ENCODE measurements at regions not wholly inside any gene's neighbourhood (a gene's known extent, or its start where the extent isn't known, plus 50 kb on each side); places are given as distances from the start of the nearest gene placed in this dataset.

DNA sequence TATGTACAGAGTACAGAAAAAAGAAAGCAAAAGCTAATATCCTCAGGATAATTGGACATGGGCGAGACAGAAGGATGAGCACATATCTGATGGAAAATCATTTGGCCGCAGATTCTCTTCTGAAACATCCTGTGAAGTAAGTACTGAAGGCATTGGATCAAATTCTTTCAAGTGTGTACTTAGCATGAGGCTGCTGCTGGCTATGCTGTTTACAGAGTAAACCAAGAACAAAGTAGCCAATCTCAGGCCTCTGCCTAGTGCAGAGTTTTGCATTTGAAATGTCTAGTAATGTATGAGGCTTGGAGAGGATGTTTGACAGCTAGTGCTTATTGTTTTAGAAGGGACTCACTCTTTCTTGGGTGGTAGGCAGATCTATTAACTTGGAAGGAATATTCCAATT lies 128.5 kb downstream of the MAGEC2 start:
- Mint-ChIP-seq H3K9me3 (peaks cover 54% of the 10 kb centered on the region), H3K27ac (no peak overlapping the region), H3K36me3 (ENCODE audit: low read depth) (no peaks in the 10 kb centered on the region), H3K4me3 (no peak overlapping the region), H3K4me1 (no peaks in the 10 kb centered on the region), H3K27me3 (ENCODE audit: insufficient read depth) (no peaks in the 10 kb centered on the region)
- Histone ChIP-seq H3K27ac (ENCODE audit: low read depth, low read length) (no peak overlapping the region), H3K9me3 (ENCODE audit: control insufficient read depth, low read length) (no peaks in the 10 kb centered on the region), H3K27me3 (ENCODE audit: control insufficient read depth, insufficient read depth, low read length, poor library complexity, severe bottlenecking) (no peaks in the 10 kb centered on the region), H3K4me3 (ENCODE audit: low read length) (no peak overlapping the region), H3K36me3 (ENCODE audit: control insufficient read depth, insufficient read depth, low read length) (no peaks in the 10 kb centered on the region), H3K4me1 (ENCODE audit: control insufficient read depth, insufficient read depth, low read length) (no peaks in the 10 kb centered on the region), H3K9ac (ENCODE audit: extremely low read depth, low read length, poor library complexity, severe bottlenecking) (no peak overlapping the region)
- DNase-seq, result no peak
- 87 to 94% methylated on average over 2 of the region's 2 CpGs for WGBS, 2 experiments (ENCODE audit: insufficient coverage in 1 of 2, insufficient read length in 1 of 2)
- TF ChIP-seq, protein P1, sequence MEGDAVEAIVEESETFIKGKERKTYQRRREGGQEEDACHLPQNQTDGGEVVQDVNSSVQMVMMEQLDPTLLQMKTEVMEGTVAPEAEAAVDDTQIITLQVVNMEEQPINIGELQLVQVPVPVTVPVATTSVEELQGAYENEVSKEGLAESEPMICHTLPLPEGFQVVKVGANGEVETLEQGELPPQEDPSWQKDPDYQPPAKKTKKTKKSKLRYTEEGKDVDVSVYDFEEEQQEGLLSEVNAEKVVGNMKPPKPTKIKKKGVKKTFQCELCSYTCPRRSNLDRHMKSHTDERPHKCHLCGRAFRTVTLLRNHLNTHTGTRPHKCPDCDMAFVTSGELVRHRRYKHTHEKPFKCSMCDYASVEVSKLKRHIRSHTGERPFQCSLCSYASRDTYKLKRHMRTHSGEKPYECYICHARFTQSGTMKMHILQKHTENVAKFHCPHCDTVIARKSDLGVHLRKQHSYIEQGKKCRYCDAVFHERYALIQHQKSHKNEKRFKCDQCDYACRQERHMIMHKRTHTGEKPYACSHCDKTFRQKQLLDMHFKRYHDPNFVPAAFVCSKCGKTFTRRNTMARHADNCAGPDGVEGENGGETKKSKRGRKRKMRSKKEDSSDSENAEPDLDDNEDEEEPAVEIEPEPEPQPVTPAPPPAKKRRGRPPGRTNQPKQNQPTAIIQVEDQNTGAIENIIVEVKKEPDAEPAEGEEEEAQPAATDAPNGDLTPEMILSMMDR (conservative IDR thresholded peaks at IDR 0.05), result no peak

DNA sequence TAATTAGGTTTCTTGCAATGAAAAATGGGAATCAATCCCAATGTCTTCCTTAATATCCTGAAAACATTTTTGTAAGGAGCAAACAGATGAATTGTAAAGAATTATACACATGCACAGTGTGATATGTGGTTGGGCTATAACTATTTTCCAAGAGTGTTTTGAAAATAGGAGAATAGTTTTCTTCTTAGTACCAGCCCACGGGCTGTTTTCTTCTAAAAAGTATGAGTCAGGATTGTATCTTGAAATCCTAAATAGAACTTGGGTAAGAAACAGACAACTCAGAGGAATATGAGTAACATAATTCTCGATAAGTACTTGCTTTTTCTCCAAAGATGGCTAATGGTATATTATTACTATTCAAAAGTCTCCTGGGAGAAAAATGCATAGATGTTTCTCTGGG lies 136.7 kb downstream of the MAGEC2 start:
- Histone ChIP-seq H3K27me3 (ENCODE audit: control insufficient read depth, insufficient read depth, low read length, poor library complexity, severe bottlenecking) (no peaks in the 10 kb centered on the region), H3K9me3 (ENCODE audit: control insufficient read depth, low read length) (no peaks in the 10 kb centered on the region), H3K4me3 (ENCODE audit: low read length) (no peak overlapping the region), H3K36me3 (ENCODE audit: control insufficient read depth, insufficient read depth, low read length) (no peaks in the 10 kb centered on the region), H3K4me1 (ENCODE audit: control insufficient read depth, insufficient read depth, low read length) (no peaks in the 10 kb centered on the region), H3K9ac (ENCODE audit: extremely low read depth, low read length, poor library complexity, severe bottlenecking) (no peak overlapping the region), H3K27ac (ENCODE audit: low read depth, low read length) (no peak overlapping the region)
- TF ChIP-seq, protein P1 (conservative IDR thresholded peaks at IDR 0.05), result no peak
- Mint-ChIP-seq H3K4me3 (no peak overlapping the region), H3K4me1 (no peaks in the 10 kb centered on the region), H3K27me3 (ENCODE audit: insufficient read depth) (no peaks in the 10 kb centered on the region), H3K9me3 (peaks cover 25% of the 10 kb centered on the region), H3K36me3 (ENCODE audit: low read depth) (no peaks in the 10 kb centered on the region), H3K27ac (no peak overlapping the region)
- DNase-seq, result no peak
- 93% methylated on average over 1 of the region's 2 CpGs; no CpG with 5 or more reads in 1 of the 2 experiments for WGBS, 2 experiments (ENCODE audit: insufficient coverage in 1 of 2, insufficient read length in 1 of 2)

DNA sequence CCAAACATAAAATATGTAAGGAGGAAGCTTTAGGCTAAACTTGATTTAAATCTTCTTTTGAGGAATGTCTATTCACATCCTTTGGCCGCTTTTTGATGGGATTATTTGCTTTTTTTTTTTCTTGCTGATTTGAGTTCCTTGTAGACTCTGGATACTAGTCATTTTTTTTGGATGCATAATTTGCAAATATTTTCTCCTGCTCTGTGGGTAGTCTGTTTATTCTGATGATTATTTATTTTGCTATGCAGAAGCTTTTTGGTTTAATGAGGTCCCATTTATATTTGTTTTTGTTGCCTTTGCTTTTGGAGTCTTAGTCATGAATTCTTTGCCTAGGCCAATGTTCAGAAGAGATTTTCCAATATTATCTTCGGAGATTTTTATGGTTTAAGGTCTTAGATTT lies 144.9 kb downstream of the MAGEC2 start:
- Histone ChIP-seq H3K9me3 (ENCODE audit: control insufficient read depth, low read length) (peaks cover 4% of the 10 kb centered on the region), H3K27me3 (ENCODE audit: control insufficient read depth, insufficient read depth, low read length, poor library complexity, severe bottlenecking) (no peaks in the 10 kb centered on the region), H3K4me3 (ENCODE audit: low read length) (no peak overlapping the region), H3K36me3 (ENCODE audit: control insufficient read depth, insufficient read depth, low read length) (no peaks in the 10 kb centered on the region), H3K4me1 (ENCODE audit: control insufficient read depth, insufficient read depth, low read length) (no peaks in the 10 kb centered on the region), H3K27ac (ENCODE audit: low read depth, low read length) (no peak overlapping the region), H3K9ac (ENCODE audit: extremely low read depth, low read length, poor library complexity, severe bottlenecking) (no peak overlapping the region)
- Mint-ChIP-seq H3K27ac (no peak overlapping the region), H3K9me3 (peaks cover 40% of the 10 kb centered on the region), H3K4me1 (no peaks in the 10 kb centered on the region), H3K36me3 (ENCODE audit: low read depth) (no peaks in the 10 kb centered on the region), H3K27me3 (ENCODE audit: insufficient read depth) (no peaks in the 10 kb centered on the region), H3K4me3 (no peak overlapping the region)
- DNase-seq, result no peak
- 88% methylated on average over 2 of the region's 2 CpGs; no CpG with 5 or more reads in 1 of the 2 experiments for WGBS, 2 experiments (ENCODE audit: insufficient coverage in 1 of 2, insufficient read length in 1 of 2)
- TF ChIP-seq, protein P1 (conservative IDR thresholded peaks at IDR 0.05), result no peak
